ENCODE measurements at regions not wholly inside any gene's neighbourhood (a gene's known extent, or its start where the extent isn't known, plus 50 kb on each side); places are given as distances from the start of the nearest gene placed in this dataset.

DNA sequence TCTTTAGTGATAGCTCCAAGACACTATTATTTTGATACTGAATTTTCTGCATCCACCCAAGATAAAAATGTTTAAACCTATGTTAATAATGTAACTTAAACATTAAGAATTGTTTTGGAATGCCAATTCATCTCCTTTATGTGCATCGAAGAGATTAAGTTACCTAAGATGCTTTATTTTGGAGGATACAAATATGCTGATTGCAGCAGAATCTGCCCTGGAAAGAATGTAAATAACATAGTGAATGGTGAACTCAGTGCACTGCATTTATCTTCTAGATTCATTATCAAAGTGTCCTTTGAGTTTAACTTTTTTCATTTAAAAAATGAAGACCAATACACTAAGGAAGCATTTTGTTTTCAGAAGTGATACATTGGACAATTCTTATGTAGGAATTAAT is 757.2 kb downstream of the MRPL39 start (continued):
- TF ChIP-seq RBBP5 (IDR thresholded peaks at IDR 0.05; ENCODE audit: borderline replicate concordance, low read depth, low read length), result no peak
- TF ChIP-seq RNF2 (IDR thresholded peaks at IDR 0.05; ENCODE audit: borderline replicate concordance, low read depth, low read length, missing control alignments, poor library complexity, severe bottlenecking), result no peak
- TF ChIP-seq ATF2 (IDR thresholded peaks at IDR 0.05; ENCODE audit: low read length), result no peak
